Gastrocnemius medialis (tissue), 4 donors: ENCODE measurements at regions not wholly inside any gene's neighbourhood (a gene's known extent, or its start where the extent isn't known, plus 50 kb on each side); places are given as distances from the start of the nearest gene placed in this dataset.

Experiments
- ATAC-seq, 2 donors: fragments of 150-250 bp; one replicate each; pipeline ENCODE4 v1.9.1; 2016
- DNase-seq, 2 donors: peaks; one replicate each; pipeline ENCODE4 v3.0.0-alpha.2; 2019
- H3K27ac ChIP-seq, 4 donors: fragments of 200-600 bp; sonication (generic); 1 replicate in 1 of 4; 2 replicates in 3 of 4; pipeline ENCODE4 v1.5.1; 2016 to 2018; ENCODE audit warnings: mild to moderate bottlenecking in 2 of 4, moderate library complexity in 1 of 4
- H3K27me3 ChIP-seq, 3 donors: fragments of 200-600 bp; sonication (generic) in 2 of 3; 1 replicate in 1 of 3; 2 replicates in 2 of 3; pipeline versions ENCODE4 v1.5.1 to v1.6.0; 2016 to 2019; ENCODE audit warnings: mild to moderate bottlenecking in 1 of 3, moderate library complexity in 1 of 3
- H3K36me3 ChIP-seq, 2 donors: fragments of 200-600 bp; sonication (generic) in 1 of 2; one replicate each; pipeline ENCODE4 v1.5.1; 2017 to 2018
- H3K4me1 ChIP-seq, 2 donors: fragments of 200-600 bp; sonication (generic) in 1 of 2; one replicate each; pipeline ENCODE4 v1.5.1; 2016 to 2017; ENCODE audit warnings: mild to moderate bottlenecking in 2 of 2
- H3K4me3 ChIP-seq, 4 donors: fragments of 200-600 bp; sonication (generic) in 3 of 4; 1 replicate in 1 of 4; 2 replicates in 3 of 4; pipeline ENCODE4 v1.5.1; 2016 to 2019; ENCODE audit warnings: mild to moderate bottlenecking in 2 of 4
- H3K9me3 ChIP-seq, 3 donors: fragments of 200-600 bp; sonication (generic) in 2 of 3; 1 replicate in 1 of 3; 2 replicates in 2 of 3; pipeline ENCODE4 v1.5.1; 2016 to 2019
- CTCF ChIP-seq, 5 experiments: fragments of 450-650 bp in 3 of 5; fragments of 200-600 bp in 2 of 5; sonication (generic) in 2 of 5; IDR thresholded peaks in 4 of 5; conservative IDR thresholded peaks in 1 of 5; 1 replicate in 4 of 5; 2 replicates in 1 of 5; pipeline ENCODE4 v1.5.1; 2016 to 2019; ENCODE audit warnings: antibody characterized with exemption in 5 of 5, mild to moderate bottlenecking in 3 of 5, moderate library complexity in 3 of 5
- POLR2A ChIP-seq, 2 donors: fragments of 450-650 bp; IDR thresholded peaks; one replicate each; pipeline ENCODE4 v1.6.1; 2017; ENCODE audit warnings: antibody characterized with exemption in 2 of 2, mild to moderate bottlenecking in 2 of 2, moderate library complexity in 2 of 2
- in situ Hi-C, 4 donors: fragments of 200-750 bp; cut with MboI; loops; one replicate each; pipeline versions ENCODE4 v1.15.0 to v1.8.0; 2017; ENCODE audit warnings: low sequenced_read_pairs in 4 of 4
- intact Hi-C: fragments of 100-400 bp; cut with DNase I; formaldehyde crosslinking; loops from one replicate; pipeline ENCODE4 v1.15.1; 2023; ENCODE audit warnings: low total_unique reads

- no peaks in the 10 kb centered on the region for H3K36me3 ChIP-seq
- no peak for ATAC-seq
- TF ChIP-seq CTCF (IDR thresholded peaks at IDR 0.05 in 4 of 5, conservative IDR thresholded peaks at IDR 0.05 in 1 of 5) (no peak), POLR2A (IDR thresholded peaks at IDR 0.05) (no peak)
- in situ Hi-C loops = no loop called here
- no peaks in the 10 kb centered on the region for H3K27me3 ChIP-seq
- no peaks in the 10 kb centered on the region for H3K9me3 ChIP-seq
- H3K4me3 ChIP-seq = no peak overlapping the region
- intact Hi-C loops = no loop called here
- no peak for DNase-seq
- H3K4me1 ChIP-seq = no peaks in the 10 kb centered on the region
- H3K27ac ChIP-seq = no peak overlapping the region
Measured at GRCh38 chr13:73665261-73665660, 468.9 kb downstream of the KLF12 start.

GRCh38 chr13:73664851-73665250 is 469.4 kb downstream of the KLF12 start:
- Histone ChIP-seq H3K27ac (no peak overlapping the region), H3K4me1 (no peaks in the 10 kb centered on the region), H3K4me3 (no peak overlapping the region), H3K9me3 (no peaks in the 10 kb centered on the region), H3K36me3 (no peaks in the 10 kb centered on the region), H3K27me3 (no peaks in the 10 kb centered on the region)
- in situ Hi-C loops = no loop called here
- TF ChIP-seq CTCF (IDR thresholded peaks at IDR 0.05 in 4 of 5, conservative IDR thresholded peaks at IDR 0.05 in 1 of 5) (no peak), POLR2A (IDR thresholded peaks at IDR 0.05) (no peak)
- DNase-seq (no peak), ATAC-seq (no peak)
- intact Hi-C loops = no loop called here

GRCh38 chr13:73662833-73663232 is 471.4 kb downstream of the KLF12 start:
- no peaks in the 10 kb centered on the region for H3K27me3 ChIP-seq
- ATAC-seq = no peak
- H3K27ac ChIP-seq = no peak overlapping the region
- in situ Hi-C loops (no loop called here), intact Hi-C loops (no loop called here)
- H3K4me3 ChIP-seq = no peak overlapping the region
- H3K4me1 ChIP-seq = no peaks in the 10 kb centered on the region
- no peak for DNase-seq
- H3K36me3 ChIP-seq = no peaks in the 10 kb centered on the region
- no peak for TF ChIP-seq CTCF (IDR thresholded peaks at IDR 0.05 in 4 of 5, conservative IDR thresholded peaks at IDR 0.05 in 1 of 5)
- no peak for TF ChIP-seq POLR2A (IDR thresholded peaks at IDR 0.05)
- H3K9me3 ChIP-seq = no peaks in the 10 kb centered on the region

- no peak overlapping the region for H3K4me3 ChIP-seq
- intact Hi-C loops (no loop called here), in situ Hi-C loops (no loop called here)
- H3K27me3 ChIP-seq = no peaks in the 10 kb centered on the region
- DNase-seq (no peak), ATAC-seq (no peak)
- no peaks in the 10 kb centered on the region for H3K9me3 ChIP-seq
- H3K36me3 ChIP-seq = no peaks in the 10 kb centered on the region
- TF ChIP-seq CTCF (IDR thresholded peaks at IDR 0.05 in 4 of 5, conservative IDR thresholded peaks at IDR 0.05 in 1 of 5) (no peak), POLR2A (IDR thresholded peaks at IDR 0.05) (no peak)
- no peaks in the 10 kb centered on the region for H3K4me1 ChIP-seq
- H3K27ac ChIP-seq = no peak overlapping the region
Measured at GRCh38 chr13:73661687-73662425, 472.3 kb downstream of the KLF12 start.

GRCh38 chr13:73661066-73661465 is 473.1 kb downstream of the KLF12 start:
- in situ Hi-C loops = no loop called here
- H3K4me3 ChIP-seq = no peak overlapping the region

More at GRCh38 chr13:73661066-73661465, 473.1 kb downstream of the KLF12 start:
- DNase-seq (no peak), ATAC-seq (no peak)
- Histone ChIP-seq H3K36me3 (no peaks in the 10 kb centered on the region), H3K27me3 (no peaks in the 10 kb centered on the region), H3K27ac (no peak overlapping the region), H3K4me1 (no peaks in the 10 kb centered on the region), H3K9me3 (no peaks in the 10 kb centered on the region)
- no peak for TF ChIP-seq CTCF (IDR thresholded peaks at IDR 0.05 in 4 of 5, conservative IDR thresholded peaks at IDR 0.05 in 1 of 5)
- TF ChIP-seq POLR2A (IDR thresholded peaks at IDR 0.05) = no peak
- intact Hi-C loops = no loop called here
